Gastroesophageal sphincter (tissue), 3 donors: ENCODE measurements at regions not wholly inside any gene's neighbourhood (a gene's known extent, or its start where the extent isn't known, plus 50 kb on each side); places are given as distances from the start of the nearest gene placed in this dataset.

Experiments
- CTCF ChIP-seq, 4 experiments: fragments of 200-600 bp in 2 of 4; fragments of 450-650 bp in 2 of 4; sonication (generic) in 1 of 4; IDR thresholded peaks; one replicate each; pipeline ENCODE4 v1.5.1; 2017 to 2019; ENCODE audit warnings: antibody characterized with exemption in 4 of 4, mild to moderate bottlenecking in 2 of 4, moderate library complexity in 2 of 4
- EP300 ChIP-seq: sonication (generic); formaldehyde crosslinking; IDR thresholded peaks from one replicate; pipeline ENCODE4 v1.6.1; 2017; ENCODE audit warnings: antibody characterized with exemption, mild to moderate bottlenecking

- TF ChIP-seq EP300 (no peak), CTCF (IDR thresholded peaks at IDR 0.05) (no peak)
Observed at GRCh38 chr10:130756651-130757050, 554.9 kb downstream of the TCERG1L start.
